Tibial nerve (tissue), 4 donors: ENCODE measurements at regions not wholly inside any gene's neighbourhood (a gene's known extent, or its start where the extent isn't known, plus 50 kb on each side); places are given as distances from the start of the nearest gene placed in this dataset.
"Not testable (repeated sequence)": the region's sequence is repeated elsewhere in the genome, so short reads cannot be mapped to it uniquely, and the experiment has no call there.

Experiments used
- CTCF ChIP-seq, 5 experiments: fragments of 200-600 bp in 3 of 5; fragments of 450-650 bp in 2 of 5; sonication (generic) in 3 of 5; IDR thresholded peaks; one replicate each; pipeline ENCODE4 v1.5.1; 2016 to 2019; ENCODE audit warnings: antibody characterized with exemption in 5 of 5, mild to moderate bottlenecking in 3 of 5, moderate library complexity in 2 of 5
- EP300 ChIP-seq, 2 donors: sonication (generic); formaldehyde crosslinking; IDR thresholded peaks; one replicate each; pipeline ENCODE4 v1.6.1; 2017; ENCODE audit warnings: antibody characterized with exemption in 2 of 2, mild to moderate bottlenecking in 1 of 2
- POLR2A ChIP-seq, 2 donors: fragments of 450-650 bp; IDR thresholded peaks; one replicate each; pipeline ENCODE4 v1.6.1; 2017; ENCODE audit warnings: antibody characterized with exemption in 2 of 2, mild to moderate bottlenecking in 2 of 2, moderate library complexity in 2 of 2

- TF ChIP-seq CTCF, POLR2A, EP300 (IDR thresholded peaks at IDR 0.05): not testable (repeated sequence)
Measured at GRCh38 chr10:37525410-37525809, 332.0 kb downstream of the ZNF248 start.
